Loucy (cell line): ENCODE measurements at regions not wholly inside any gene's neighbourhood (a gene's known extent, or its start where the extent isn't known, plus 50 kb on each side); places are given as distances from the start of the nearest gene placed in this dataset.

Experiments
- CTCF ChIP-seq: fragments of 200-600 bp; sonication (generic); conservative IDR thresholded peaks from 2 replicates; pipeline ENCODE4 v1.5.1; 2014; ENCODE audit warnings: mild to moderate bottlenecking, antibody characterized with exemption, low read length
- EZH2phosphoT487 ChIP-seq: fragments of 200-600 bp; IDR thresholded peaks from 2 replicates; pipeline ENCODE4 v1.6.1; 2018; ENCODE audit warnings: antibody characterized with exemption, mild to moderate bottlenecking, moderate library complexity, borderline replicate concordance

GRCh38 chr16:63171545-63171944 is 1135.3 kb upstream of the CDH8 start:
- TF ChIP-seq CTCF, result no peak
- no peak for TF ChIP-seq EZH2phosphoT487
